GM12878 (cell line): ENCODE measurements at regions not wholly inside any gene's neighbourhood (a gene's known extent, or its start where the extent isn't known, plus 50 kb on each side); places are given as distances from the start of the nearest gene placed in this dataset.

Source experiments
- ATAC-seq: fragments of 200-7000 bp; cut with Tn5 transposase; 3 replicates; pipeline ENCODE4 v1.9.1; 2020; ENCODE audit warnings: mild to moderate bottlenecking, moderate library complexity
- BruUV-seq: library from RNA; stranded (reverse); fragments of 400-500 nt; replicated peaks from 2 replicates; lab custom pipeline; 2021; lab: Mats Ljungman, UMichigan
- CTCF ChIA-PET: fragments of 300-600 bp; sonication (Branson Sonifier 250); formaldehyde crosslinking; extraction: SDS; loops from one replicate; lab custom pipeline; 2021; ENCODE audit warnings: inconsistent platforms; lab: Yijun Ruan, JAX
- POLR2A ChIA-PET: fragments of 350-600 bp; formaldehyde crosslinking; extraction: SDS; loops from one replicate; lab custom pipeline; 2021; ENCODE audit warnings: inconsistent platforms; lab: Charles Lee
- RAD21 ChIA-PET: fragments of 300-600 bp; sonication (Branson Sonifier 250); formaldehyde crosslinking; loops from one replicate; lab custom pipeline; 2023; ENCODE audit warnings: antibody characterized with exemption; ENCODE audit not compliant: unreplicated experiment; lab: Charles Lee
- SMC1A ChIA-PET: fragments of 300-600 bp; sonication (Branson Sonifier 250); formaldehyde crosslinking; loops from one replicate; lab custom pipeline; 2023; ENCODE audit not compliant: unreplicated experiment, uncharacterized antibody; lab: Charles Lee
- DNase-seq: peaks from one replicate; pipeline ENCODE4 v3.0.0-alpha.2; 2011; ENCODE audit warnings: low read depth, low spot score
- FAIRE-seq: peaks from 3 replicates; lab custom pipeline; 2011; peaks lifted over from hg19 to GRCh38; lab: Jason Lieb, UNC
- H2AFZ ChIP-seq: 2 replicates; pipeline ENCODE4 v1.6.0; 2011; ENCODE audit warnings: low read depth, low read length, control low read depth; ENCODE audit not compliant: control insufficient read depth
- H3K27ac ChIP-seq: 2 replicates; pipeline ENCODE4 v1.5.1; 2011; ENCODE audit warnings: control low read depth; ENCODE audit not compliant: control insufficient read depth, insufficient read depth
- H3K27me3 ChIP-seq, 2 experiments: replicated peaks in 1 of 2; 2 replicates each; pipeline versions ENCODE4 v1.6.0 to v1.6.1; 2011; ENCODE audit warnings: low read length in 1 of 2; ENCODE audit not compliant: control insufficient read depth in 2 of 2, insufficient read depth in 2 of 2
- H3K36me3 ChIP-seq, 2 experiments: 2 replicates each; pipeline ENCODE4 v1.5.1; 2011; ENCODE audit warnings: low read length in 1 of 2; ENCODE audit not compliant: control insufficient read depth in 2 of 2, insufficient read depth in 2 of 2
- H3K4me1 ChIP-seq: 2 replicates; pipeline ENCODE4 v1.6.1; 2011; ENCODE audit warnings: mild to moderate bottlenecking, low read length, moderate library complexity, mixed read lengths; ENCODE audit not compliant: control insufficient read depth, insufficient read depth
- H3K4me2 ChIP-seq: 2 replicates; pipeline ENCODE4 v1.6.0; 2011; ENCODE audit warnings: control low read depth; ENCODE audit not compliant: control insufficient read depth, insufficient read depth
- H3K4me3 ChIP-seq: fragments of 200-600 bp; sonication (generic); 2 replicates; pipeline ENCODE4 v1.5.1; 2016
- H3K79me2 ChIP-seq: 2 replicates; pipeline ENCODE4 v1.6.0; 2011; ENCODE audit warnings: low read length; ENCODE audit not compliant: control insufficient read depth, insufficient read depth
- H3K9ac ChIP-seq: 2 replicates; pipeline ENCODE4 v1.8.0; 2011; ENCODE audit warnings: low read length, control low read depth, mixed read lengths; ENCODE audit not compliant: control insufficient read depth, insufficient read depth
- H3K9me3 ChIP-seq: replicated peaks from 3 replicates; pipeline ENCODE4 v1.5.1; 2011; ENCODE audit warnings: mild to moderate bottlenecking, low read length; ENCODE audit not compliant: control insufficient read depth, insufficient read depth
- H4K20me1 ChIP-seq: 2 replicates; pipeline ENCODE4 v1.6.0; 2011; ENCODE audit not compliant: control insufficient read depth, insufficient read depth
- ATF2 ChIP-seq: IDR thresholded peaks from 2 replicates; pipeline ENCODE4 v1.6.1; 2012; ENCODE audit warnings: low read length, inconsistent platforms
- FOXK2 ChIP-seq: fragments of 450-650 bp; IDR thresholded peaks from 2 replicates; pipeline ENCODE4 v1.6.1; 2017; ENCODE audit warnings: mild to moderate bottlenecking, moderate library complexity
- JUND ChIP-seq: IDR thresholded peaks from 2 replicates; pipeline ENCODE4 v1.6.1; 2012; ENCODE audit warnings: low read depth, mild to moderate bottlenecking, low read length, improper control_type of control experiment, moderate library complexity
- NKRF ChIP-seq: fragments of 450-650 bp; conservative IDR thresholded peaks from 2 replicates; pipeline ENCODE4 v1.6.1; 2017; ENCODE audit warnings: mild to moderate bottlenecking, moderate library complexity
- POU2F2 ChIP-seq: IDR thresholded peaks from 3 replicates; pipeline ENCODE4 v1.6.1; 2011; ENCODE audit warnings: low read depth, mild to moderate bottlenecking, low read length, borderline replicate concordance
- RUNX3 ChIP-seq: IDR thresholded peaks from 2 replicates; pipeline ENCODE4 v1.6.1; 2012; ENCODE audit warnings: low read length, inconsistent platforms
- SIN3A ChIP-seq: IDR thresholded peaks from 2 replicates; pipeline ENCODE4 v1.6.1; 2012; ENCODE audit warnings: low read depth, low read length, improper control_type of control experiment
- SP1 ChIP-seq: IDR thresholded peaks from one replicate; pipeline ENCODE4 v1.6.1; 2011; ENCODE audit warnings: low read depth, low read length
- SREBF2 ChIP-seq: IDR thresholded peaks from 2 replicates; pipeline ENCODE4 v1.6.1; 2012; ENCODE audit warnings: mild to moderate bottlenecking, low read length
- TAF1 ChIP-seq: IDR thresholded peaks from 2 replicates; pipeline ENCODE4 v1.6.1; 2011; ENCODE audit warnings: mild to moderate bottlenecking, low read depth, low read length, borderline replicate concordance
- TARDBP ChIP-seq: IDR thresholded peaks from 2 replicates; pipeline ENCODE4 v1.6.1; 2016; ENCODE audit warnings: borderline replicate concordance
- WGBS: methylation state at CpG from one replicate; pipeline ENCODE4 v1.1.6; 2016; ENCODE audit warnings: low lambda C conversion rate; ENCODE audit not compliant: insufficient replicate concordance, insufficient coverage; ENCODE audit errors: missing lambda C conversion rate; 5-methylcytosine and 5-hydroxymethylcytosine counted together
- in situ Hi-C: fragments of 300-500 bp; cut with MboI; formaldehyde crosslinking; loops from 9 replicates; pipeline ENCODE4 v1.14.3; 2018; ENCODE audit warnings: mixed read lengths
- intact Hi-C: fragments of 100-400 bp; cut with micrococcal nuclease; formaldehyde crosslinking; loops from one replicate; pipeline ENCODE4 v1.14.2; 2022; ENCODE audit not compliant: unreplicated experiment
- TF ChIP-seq, protein P1 (sequence below): IDR thresholded peaks from 2 replicates; pipeline ENCODE4 v1.6.1; 2011; ENCODE audit warnings: borderline replicate concordance, low read depth, mild to moderate bottlenecking, moderate library complexity, low read length; ENCODE audit not compliant: insufficient read depth, poor library complexity, severe bottlenecking

DNA sequence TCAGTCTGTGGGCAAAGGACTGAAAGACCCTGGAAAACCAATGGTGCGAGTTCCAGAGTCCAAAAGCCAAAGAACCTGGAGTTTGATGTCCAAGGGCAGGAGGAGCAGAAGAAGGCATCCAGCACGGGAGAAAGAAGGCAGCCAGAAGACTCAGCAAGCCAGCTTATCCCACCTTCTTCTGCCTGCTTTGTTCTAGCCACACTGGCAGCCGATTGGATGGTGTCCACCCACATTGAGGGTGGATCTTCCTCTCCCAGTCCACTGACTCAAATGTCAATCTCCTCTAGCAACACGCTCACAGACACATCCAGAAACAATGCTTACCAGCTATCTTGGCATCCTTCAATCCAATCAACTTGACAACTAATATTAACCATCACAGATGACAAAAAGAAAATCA, 57.2 kb upstream of the CAPRIN2 start (continued):
- TF ChIP-seq TARDBP: no peak
- no peak for TF ChIP-seq POU2F2
- TF ChIP-seq SIN3A: no peak
- TF ChIP-seq TAF1: no peak

GRCh38 chr12:30810918-30811317, 56.2 kb upstream of the CAPRIN2 start:
- ATAC-seq (no peak), FAIRE-seq (no peak), DNase-seq (no peak)
- H3K9me3 ChIP-seq: no peaks in the 10 kb centered on the region
- intact Hi-C loops (no loop called here), in situ Hi-C loops (no loop called here)
- no peak overlapping the region for H3K4me2 ChIP-seq
- POLR2A ChIA-PET: no interaction called here
- no peaks in the 10 kb centered on the region for H4K20me1 ChIP-seq
- H3K79me2 ChIP-seq: no peaks in the 10 kb centered on the region
- no peak overlapping the region for H3K4me3 ChIP-seq
- 53% methylated on average over 2 of the region's 2 CpGs for WGBS
- RAD21 ChIA-PET: no interaction called here
- TF ChIP-seq ATF2: no peak
- no peak for TF ChIP-seq SP1
- TF ChIP-seq, protein P1, sequence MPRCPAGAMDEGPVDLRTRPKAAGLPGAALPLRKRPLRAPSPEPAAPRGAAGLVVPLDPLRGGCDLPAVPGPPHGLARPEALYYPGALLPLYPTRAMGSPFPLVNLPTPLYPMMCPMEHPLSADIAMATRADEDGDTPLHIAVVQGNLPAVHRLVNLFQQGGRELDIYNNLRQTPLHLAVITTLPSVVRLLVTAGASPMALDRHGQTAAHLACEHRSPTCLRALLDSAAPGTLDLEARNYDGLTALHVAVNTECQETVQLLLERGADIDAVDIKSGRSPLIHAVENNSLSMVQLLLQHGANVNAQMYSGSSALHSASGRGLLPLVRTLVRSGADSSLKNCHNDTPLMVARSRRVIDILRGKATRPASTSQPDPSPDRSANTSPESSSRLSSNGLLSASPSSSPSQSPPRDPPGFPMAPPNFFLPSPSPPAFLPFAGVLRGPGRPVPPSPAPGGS: no peak
- no peak for TF ChIP-seq RUNX3
- TF ChIP-seq JUND: no peak
- no peak for TF ChIP-seq FOXK2
- TF ChIP-seq NKRF: no peak
- TF ChIP-seq SREBF2: no peak
- no peak overlapping the region for H2AFZ ChIP-seq
- no peak overlapping the region for H3K27ac ChIP-seq
- CTCF ChIA-PET: no interaction called here
- no peak overlapping the region for H3K9ac ChIP-seq
- no peaks in the 10 kb centered on the region for H3K4me1 ChIP-seq
- SMC1A ChIA-PET: interaction anchor here (1.2 kb wide), 1 partner anchor 21 kb away, joined by 3 read pairs; no protein-coding TSS in a partner anchor
- H3K36me3 ChIP-seq: no peaks in the 10 kb centered on the region
- H3K27me3 ChIP-seq: no peaks in the 10 kb centered on the region
- no TSS peak for BruUV-seq
